Activated naive CD8-positive, alpha-beta T cell treated with anti-CD3 and anti-CD28 coated beads, Interleukin-2, amount 10 ng/mL, durations not matched to agents 7 days and 5 days (primary cell): ENCODE measurements at regions not wholly inside any gene's neighbourhood (a gene's known extent, or its start where the extent isn't known, plus 50 kb on each side); places are given as distances from the start of the nearest gene placed in this dataset.

Experiments
- ATAC-seq: fragments of 150-1000 bp; cut with Tn5 transposase; one replicate; pipeline ENCODE4 v1.10.0; 2021; ENCODE audit warnings: low read depth, moderate library complexity
- POLR2A ChIA-PET: fragments of 350-600 bp; sonication (Branson Sonifier 250); formaldehyde crosslinking; loops from one replicate; lab custom pipeline; 2021; ENCODE audit warnings: antibody characterized with exemption; lab: Charles Lee
- DNase-seq: peaks from one replicate; pipeline ENCODE4 v3.0.0; 2021
- H3K27ac Mint-ChIP-seq: one replicate; pipeline ENCODE4 v1.8.0; 2022; ENCODE audit warnings: mild to moderate bottlenecking, mixed read lengths
- H3K27me3 Mint-ChIP-seq: one replicate; pipeline ENCODE4 v1.8.0; 2022; ENCODE audit warnings: mild to moderate bottlenecking, moderate library complexity, mixed read lengths
- H3K36me3 Mint-ChIP-seq: one replicate; pipeline ENCODE4 v1.8.0; 2021; ENCODE audit warnings: mild to moderate bottlenecking, mixed read lengths
- H3K4me1 Mint-ChIP-seq: one replicate; pipeline ENCODE4 v1.8.0; 2021; ENCODE audit warnings: mixed read lengths
- H3K4me3 Mint-ChIP-seq: one replicate; pipeline ENCODE4 v1.8.0; 2022; ENCODE audit warnings: mild to moderate bottlenecking, moderate library complexity, mixed read lengths
- H3K9me3 Mint-ChIP-seq: one replicate; pipeline ENCODE4 v1.8.0; 2021; ENCODE audit warnings: mixed read lengths

- H3K36me3 Mint-ChIP-seq, result no peaks in the 10 kb centered on the region
- ATAC-seq, result no peak
- POLR2A ChIA-PET, result no interaction called here
- peaks cover 22% of the 10 kb centered on the region for H3K4me1 Mint-ChIP-seq
- no peak overlapping the region for H3K4me3 Mint-ChIP-seq
- H3K27ac Mint-ChIP-seq, result no peak overlapping the region
- H3K27me3 Mint-ChIP-seq, result no peaks in the 10 kb centered on the region
- no peaks in the 10 kb centered on the region for H3K9me3 Mint-ChIP-seq
- no peak for DNase-seq
Observed at GRCh38 chr1:181390410-181391077, 92.8 kb upstream of the CACNA1E start.

GRCh38 chr1:181391301-181391900 is 91.9 kb upstream of the CACNA1E start:
- no peak overlapping the region for H3K4me3 Mint-ChIP-seq
- peaks cover 22% of the 10 kb centered on the region for H3K4me1 Mint-ChIP-seq
- DNase-seq, result no peak
- no peaks in the 10 kb centered on the region for H3K9me3 Mint-ChIP-seq
- H3K36me3 Mint-ChIP-seq, result no peaks in the 10 kb centered on the region
- peak overlapping the region; percentile 53 for H3K27ac Mint-ChIP-seq
- POLR2A ChIA-PET, result interaction anchor here (0.6 kb wide), 1 partner anchor 328 kb away, joined by 4 read pairs; no protein-coding TSS in a partner anchor
- no peaks in the 10 kb centered on the region for H3K27me3 Mint-ChIP-seq
- ATAC-seq, result no peak

GRCh38 chr1:181392133-181392532 is 91.2 kb upstream of the CACNA1E start:
- Mint-ChIP-seq H3K9me3 (no peaks in the 10 kb centered on the region), H3K4me1 (peaks cover 22% of the 10 kb centered on the region)

GRCh38 chr1:181392613-181393220 is 90.6 kb upstream of the CACNA1E start:
- DNase-seq (no peak), ATAC-seq (no peak)
- no peaks in the 10 kb centered on the region for H3K36me3 Mint-ChIP-seq
- no peak overlapping the region for H3K4me3 Mint-ChIP-seq
- POLR2A ChIA-PET, result interaction anchor here (1.4 kb wide), 1 partner anchor 74 kb away, joined by 5 read pairs; no protein-coding TSS in a partner anchor
- peak overlapping the region; percentile 40 for H3K27ac Mint-ChIP-seq
- no peaks in the 10 kb centered on the region for H3K9me3 Mint-ChIP-seq
- H3K27me3 Mint-ChIP-seq, result no peaks in the 10 kb centered on the region
- H3K4me1 Mint-ChIP-seq, result peaks cover 26% of the 10 kb centered on the region

More at GRCh38 chr1:181392133-181392532, 91.2 kb upstream of the CACNA1E start:
- ATAC-seq (no peak), DNase-seq (no peak)
- H3K27ac Mint-ChIP-seq, result peak overlapping the region; percentile 40
- POLR2A ChIA-PET, result interaction anchor here (1.4 kb wide), 1 partner anchor 73 kb away, joined by 5 read pairs; no protein-coding TSS in a partner anchor
- no peaks in the 10 kb centered on the region for H3K27me3 Mint-ChIP-seq
- H3K4me3 Mint-ChIP-seq, result no peak overlapping the region
- no peaks in the 10 kb centered on the region for H3K36me3 Mint-ChIP-seq

- no peaks in the 10 kb centered on the region for H3K27me3 Mint-ChIP-seq
Observed at GRCh38 chr1:181394766-181395165, 88.6 kb upstream of the CACNA1E start.

GRCh38 chr1:181396171-181396670 is 87.1 kb upstream of the CACNA1E start:
- H3K9me3 Mint-ChIP-seq, result no peaks in the 10 kb centered on the region
- no peak overlapping the region for H3K27ac Mint-ChIP-seq
- POLR2A ChIA-PET, result interaction anchor here (0.7 to 1.7 kb wide), 5 partner anchors 9 to 306 kb away, joined by 3 to 5 read pairs (median 4); no protein-coding TSS in a partner anchor
- H3K4me1 Mint-ChIP-seq, result peaks cover 54% of the 10 kb centered on the region
- ATAC-seq (peak; percentile 88), DNase-seq (peak; percentile 64)
- H3K27me3 Mint-ChIP-seq, result no peaks in the 10 kb centered on the region
- H3K4me3 Mint-ChIP-seq, result no peak overlapping the region
- H3K36me3 Mint-ChIP-seq, result peaks cover 6% of the 10 kb centered on the region

More at GRCh38 chr1:181394766-181395165, 88.6 kb upstream of the CACNA1E start:
- Mint-ChIP-seq H3K27ac (no peak overlapping the region), H3K4me1 (peaks cover 44% of the 10 kb centered on the region), H3K36me3 (no peaks in the 10 kb centered on the region), H3K9me3 (no peaks in the 10 kb centered on the region), H3K4me3 (no peak overlapping the region)
- DNase-seq, result no peak
- POLR2A ChIA-PET, result interaction anchor here (0.9 to 1.2 kb wide), 2 partner anchors 10 to 373 kb away, joined by 3 to 4 read pairs; no protein-coding TSS in a partner anchor
- no peak for ATAC-seq

GRCh38 chr1:181396811-181397210 is 86.5 kb upstream of the CACNA1E start:
- Mint-ChIP-seq H3K27me3 (no peaks in the 10 kb centered on the region), H3K36me3 (peaks cover 8% of the 10 kb centered on the region), H3K4me3 (no peak overlapping the region), H3K4me1 (peaks cover 56% of the 10 kb centered on the region), H3K9me3 (no peaks in the 10 kb centered on the region), H3K27ac (no peak overlapping the region)
- DNase-seq, result no peak
- POLR2A ChIA-PET, result interaction anchor here (0.7 to 1.7 kb wide), 5 partner anchors 10 to 306 kb away, joined by 3 to 5 read pairs (median 4); no protein-coding TSS in a partner anchor
- ATAC-seq, result no peak

GRCh38 chr1:181397845-181398244 is 85.5 kb upstream of the CACNA1E start:
- POLR2A ChIA-PET, result interaction anchor here (0.9 to 1.4 kb wide), 7 partner anchors 9 to 309 kb away, joined by 3 to 5 read pairs (median 3); no protein-coding TSS in a partner anchor
- peak; percentile 49 for DNase-seq
- Mint-ChIP-seq H3K4me3 (peak overlapping the region; percentile 74), H3K27me3 (no peaks in the 10 kb centered on the region), H3K27ac (no peak overlapping the region), H3K36me3 (peaks cover 8% of the 10 kb centered on the region), H3K9me3 (no peaks in the 10 kb centered on the region), H3K4me1 (peaks cover 49% of the 10 kb centered on the region)
- ATAC-seq, result peak; percentile 66

- H3K9me3 Mint-ChIP-seq, result no peaks in the 10 kb centered on the region
- peaks cover 8% of the 10 kb centered on the region for H3K36me3 Mint-ChIP-seq
- DNase-seq (no peak), ATAC-seq (no peak)
- H3K4me3 Mint-ChIP-seq, result peak overlapping the region; percentile 74
- H3K4me1 Mint-ChIP-seq, result peaks cover 43% of the 10 kb centered on the region
- H3K27ac Mint-ChIP-seq, result no peak overlapping the region
- POLR2A ChIA-PET, result interaction anchor here (0.9 to 1.4 kb wide), 5 partner anchors 8 to 310 kb away, joined by 3 to 5 read pairs (median 3); no protein-coding TSS in a partner anchor
- no peaks in the 10 kb centered on the region for H3K27me3 Mint-ChIP-seq
Observed at GRCh38 chr1:181398544-181398943, 84.8 kb upstream of the CACNA1E start.

- H3K27me3 Mint-ChIP-seq, result peaks cover 2% of the 10 kb centered on the region
- peaks cover 3% of the 10 kb centered on the region for H3K9me3 Mint-ChIP-seq
- no peak overlapping the region for H3K27ac Mint-ChIP-seq
- H3K36me3 Mint-ChIP-seq, result peaks cover 8% of the 10 kb centered on the region
- no peak overlapping the region for H3K4me3 Mint-ChIP-seq
- POLR2A ChIA-PET, result no interaction called here
- DNase-seq, result no peak
- ATAC-seq, result no peak
- H3K4me1 Mint-ChIP-seq, result peaks cover 19% of the 10 kb centered on the region
Observed at GRCh38 chr1:181405584-181405983, 77.7 kb upstream of the CACNA1E start.

- Mint-ChIP-seq H3K4me3 (no peak overlapping the region), H3K36me3 (peaks cover 1% of the 10 kb centered on the region), H3K27me3 (peaks cover 2% of the 10 kb centered on the region), H3K9me3 (peaks cover 3% of the 10 kb centered on the region), H3K27ac (no peak overlapping the region), H3K4me1 (peaks cover 7% of the 10 kb centered on the region)
- POLR2A ChIA-PET, result interaction anchor here (0.9 kb wide), 1 partner anchor 9 kb away, joined by 3 read pairs; no protein-coding TSS in a partner anchor
- ATAC-seq (no peak), DNase-seq (no peak)
Observed at GRCh38 chr1:181406989-181407388, 76.3 kb upstream of the CACNA1E start.

- POLR2A ChIA-PET, result interaction anchor here (1.6 kb wide), 1 partner anchor 10 kb away, joined by 5 read pairs; no protein-coding TSS in a partner anchor
- Mint-ChIP-seq H3K4me1 (peaks cover 3% of the 10 kb centered on the region), H3K9me3 (peaks cover 3% of the 10 kb centered on the region), H3K27ac (no peak overlapping the region), H3K27me3 (peaks cover 2% of the 10 kb centered on the region), H3K36me3 (peaks cover 1% of the 10 kb centered on the region), H3K4me3 (no peak overlapping the region)
- DNase-seq, result no peak
- ATAC-seq, result no peak
Observed at GRCh38 chr1:181409981-181410380, 73.3 kb upstream of the CACNA1E start.

GRCh38 chr1:181412746-181413145 is 70.6 kb upstream of the CACNA1E start:
- POLR2A ChIA-PET, result no interaction called here
- peaks cover 2% of the 10 kb centered on the region for H3K27me3 Mint-ChIP-seq
- no peak overlapping the region for H3K27ac Mint-ChIP-seq
- H3K4me3 Mint-ChIP-seq, result no peak overlapping the region
- ATAC-seq (no peak), DNase-seq (no peak)
- H3K4me1 Mint-ChIP-seq, result no peaks in the 10 kb centered on the region
- peaks cover 3% of the 10 kb centered on the region for H3K9me3 Mint-ChIP-seq
- H3K36me3 Mint-ChIP-seq, result peaks cover 1% of the 10 kb centered on the region
